ENCODE measurements at regions not wholly inside any gene's neighbourhood (a gene's known extent, or its start where the extent isn't known, plus 50 kb on each side); places are given as distances from the start of the nearest gene placed in this dataset.

DNA sequence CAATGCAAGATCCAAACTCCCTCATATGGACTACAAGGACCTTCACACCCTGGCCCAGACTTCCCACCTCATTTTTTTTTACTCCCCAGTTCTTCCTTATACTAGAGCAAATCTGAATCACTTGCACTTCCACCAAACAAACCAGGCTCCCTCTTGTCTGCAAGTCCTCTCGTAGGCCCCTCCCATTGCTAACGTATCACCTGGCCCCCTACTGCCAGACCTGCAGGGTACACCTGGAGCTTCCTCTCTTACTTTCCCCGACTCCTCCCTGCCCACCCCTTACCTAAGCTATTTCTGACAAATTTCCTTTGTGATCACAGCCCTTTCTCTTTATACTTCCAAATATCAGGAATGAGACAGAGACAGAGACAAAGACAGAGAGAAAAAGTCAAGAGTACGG is 463.9 kb downstream of the GALC start:
- Mint-ChIP-seq H3K36me3 (ENCODE audit: low read depth) (no peaks in the 10 kb centered on the region), H3K27ac (no peak overlapping the region), H3K4me1 (ENCODE audit: low read depth) (no peaks in the 10 kb centered on the region), H3K9me3 (peaks cover 6% of the 10 kb centered on the region), H3K4me3 (no peak overlapping the region), H3K27me3 (no peaks in the 10 kb centered on the region)
- no peak for DNase-seq

- no peak overlapping the region for H3K4me3 Mint-ChIP-seq
- peaks cover 7% of the 10 kb centered on the region for H3K9me3 Mint-ChIP-seq
- no peaks in the 10 kb centered on the region for H3K27me3 Mint-ChIP-seq
- no peaks in the 10 kb centered on the region for H3K36me3 Mint-ChIP-seq (ENCODE audit: low read depth)
- no peak overlapping the region for H3K27ac Mint-ChIP-seq
- no peak for DNase-seq
- H3K4me1 Mint-ChIP-seq (ENCODE audit: low read depth): no peaks in the 10 kb centered on the region
Observed at GRCh38 chr14:87526731-87527130, 466.3 kb downstream of the GALC start.

DNA sequence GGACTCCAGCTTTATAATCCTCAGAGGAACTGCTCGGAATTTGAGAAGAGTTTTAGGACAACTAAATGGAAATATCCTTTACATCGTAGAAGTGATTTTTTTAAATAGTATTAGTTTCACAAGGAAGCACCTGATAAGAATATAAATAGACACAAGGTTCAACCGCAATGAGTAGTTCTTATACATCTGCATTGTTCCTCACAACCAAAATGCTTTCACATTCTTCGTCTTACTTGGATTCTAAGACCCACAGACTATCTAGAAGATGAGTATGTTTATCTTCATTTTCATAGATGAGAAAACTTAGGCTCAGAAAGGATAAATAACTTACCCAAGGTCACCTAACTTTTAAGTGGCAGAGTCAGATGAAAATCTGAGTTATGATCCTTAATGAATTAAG is 469.0 kb downstream of the GALC start:
- Mint-ChIP-seq H3K27ac (no peak overlapping the region), H3K9me3 (peaks cover 8% of the 10 kb centered on the region), H3K27me3 (no peaks in the 10 kb centered on the region), H3K4me3 (no peak overlapping the region), H3K4me1 (ENCODE audit: low read depth) (no peaks in the 10 kb centered on the region), H3K36me3 (ENCODE audit: low read depth) (no peaks in the 10 kb centered on the region)
- DNase-seq: no peak

GRCh38 chr14:87522575-87522974 is 470.4 kb downstream of the GALC start:
- peaks cover 4% of the 10 kb centered on the region for H3K9me3 Mint-ChIP-seq
- no peaks in the 10 kb centered on the region for H3K4me1 Mint-ChIP-seq (ENCODE audit: low read depth)
- no peak overlapping the region for H3K4me3 Mint-ChIP-seq
- H3K36me3 Mint-ChIP-seq (ENCODE audit: low read depth): no peaks in the 10 kb centered on the region
- no peaks in the 10 kb centered on the region for H3K27me3 Mint-ChIP-seq
- DNase-seq: no peak
- no peak overlapping the region for H3K27ac Mint-ChIP-seq

GRCh38 chr14:87508333-87508732 is 484.6 kb downstream of the GALC start:
- no peak overlapping the region for H3K4me3 Mint-ChIP-seq
- no peaks in the 10 kb centered on the region for H3K36me3 Mint-ChIP-seq (ENCODE audit: low read depth)
- no peaks in the 10 kb centered on the region for H3K27me3 Mint-ChIP-seq
- H3K4me1 Mint-ChIP-seq (ENCODE audit: low read depth): no peaks in the 10 kb centered on the region
- no peak overlapping the region for H3K27ac Mint-ChIP-seq
- peaks cover under 1% of the 10 kb centered on the region for H3K9me3 Mint-ChIP-seq
- DNase-seq: no peak

- H3K9me3 Mint-ChIP-seq: no peaks in the 10 kb centered on the region
Observed at GRCh38 chr14:87503711-87504110, 489.3 kb downstream of the GALC start.

GRCh38 chr14:87497301-87497700 is 495.7 kb downstream of the GALC start:
- Mint-ChIP-seq H3K27me3 (no peaks in the 10 kb centered on the region), H3K9me3 (no peaks in the 10 kb centered on the region), H3K4me3 (no peak overlapping the region), H3K27ac (no peak overlapping the region), H3K36me3 (ENCODE audit: low read depth) (no peaks in the 10 kb centered on the region), H3K4me1 (ENCODE audit: low read depth) (no peaks in the 10 kb centered on the region)
- no peak for DNase-seq

More at GRCh38 chr14:87503711-87504110, 489.3 kb downstream of the GALC start:
- no peaks in the 10 kb centered on the region for H3K36me3 Mint-ChIP-seq (ENCODE audit: low read depth)
- H3K27ac Mint-ChIP-seq: no peak overlapping the region
- no peak for DNase-seq
- no peak overlapping the region for H3K4me3 Mint-ChIP-seq
- H3K4me1 Mint-ChIP-seq (ENCODE audit: low read depth): no peaks in the 10 kb centered on the region
- no peaks in the 10 kb centered on the region for H3K27me3 Mint-ChIP-seq

- DNase-seq: no peak
- Mint-ChIP-seq H3K27me3 (no peaks in the 10 kb centered on the region), H3K4me1 (ENCODE audit: low read depth) (no peaks in the 10 kb centered on the region), H3K4me3 (no peak overlapping the region), H3K27ac (no peak overlapping the region), H3K36me3 (ENCODE audit: low read depth) (no peaks in the 10 kb centered on the region), H3K9me3 (no peaks in the 10 kb centered on the region)
Observed at GRCh38 chr14:87494010-87494409, 499.0 kb downstream of the GALC start.

GRCh38 chr14:87492561-87492960 is 500.4 kb downstream of the GALC start:
- no peak for DNase-seq
- no peaks in the 10 kb centered on the region for H3K9me3 Mint-ChIP-seq

DNA sequence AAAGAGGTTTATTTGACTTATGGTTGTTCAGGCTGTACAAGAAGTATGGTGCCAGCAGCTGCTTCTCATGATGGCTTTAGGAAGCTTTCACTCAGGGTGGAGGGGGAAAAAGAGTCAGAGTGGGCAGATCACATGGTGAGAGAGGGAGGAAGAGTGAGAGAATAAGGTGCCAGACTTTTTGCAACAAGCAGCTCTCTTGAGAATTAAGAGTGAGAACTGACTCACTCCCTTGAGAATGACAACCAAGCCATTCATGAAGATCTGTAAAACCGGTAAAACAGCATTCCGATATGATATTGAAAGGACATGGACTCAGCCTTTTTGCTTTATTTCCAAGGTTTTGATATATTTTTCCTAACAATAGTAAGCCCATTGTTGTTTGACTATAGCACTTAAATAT is 501.2 kb downstream of the GALC start:
- no peak for DNase-seq
- no peaks in the 10 kb centered on the region for H3K9me3 Mint-ChIP-seq
- H3K36me3 Mint-ChIP-seq (ENCODE audit: low read depth): no peaks in the 10 kb centered on the region
- H3K27me3 Mint-ChIP-seq: no peaks in the 10 kb centered on the region
- H3K4me3 Mint-ChIP-seq: no peak overlapping the region
- H3K4me1 Mint-ChIP-seq (ENCODE audit: low read depth): no peaks in the 10 kb centered on the region
- no peak overlapping the region for H3K27ac Mint-ChIP-seq

More at GRCh38 chr14:87492561-87492960, 500.4 kb downstream of the GALC start:
- H3K36me3 Mint-ChIP-seq (ENCODE audit: low read depth): no peaks in the 10 kb centered on the region
- no peak overlapping the region for H3K27ac Mint-ChIP-seq
- H3K27me3 Mint-ChIP-seq: no peaks in the 10 kb centered on the region
- no peaks in the 10 kb centered on the region for H3K4me1 Mint-ChIP-seq (ENCODE audit: low read depth)
- H3K4me3 Mint-ChIP-seq: no peak overlapping the region

DNA sequence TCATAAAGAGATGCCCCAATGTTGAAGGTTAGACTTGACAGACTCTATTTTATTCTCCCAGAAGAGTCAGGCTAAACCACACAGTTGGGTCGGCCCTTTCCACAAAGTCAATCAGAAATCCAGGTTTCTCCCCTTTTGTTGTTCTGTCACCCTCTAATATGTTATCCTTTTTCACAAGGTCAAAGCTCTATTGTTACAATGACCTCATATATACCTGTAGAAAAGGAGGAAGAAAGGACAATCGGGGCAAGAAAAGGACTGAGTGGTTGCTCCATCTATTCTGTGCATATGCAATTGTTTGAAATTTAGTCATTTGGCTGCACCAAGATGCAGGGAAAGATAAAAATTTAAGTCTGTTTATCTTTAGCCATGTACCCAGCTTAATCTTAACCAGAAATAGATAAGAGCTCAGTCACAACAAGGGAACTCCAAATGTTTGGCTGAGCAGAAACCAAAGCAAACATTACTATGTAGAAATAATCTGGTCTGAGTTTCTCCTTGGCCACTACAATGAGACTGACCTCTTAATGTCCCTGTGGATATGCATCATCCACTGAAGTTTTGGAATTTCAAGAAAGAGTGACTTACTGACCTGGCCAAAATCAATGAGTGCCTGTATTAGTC is 503.7 kb downstream of the GALC start:
- Mint-ChIP-seq H3K9me3 (no peaks in the 10 kb centered on the region), H3K27ac (no peak overlapping the region), H3K4me1 (ENCODE audit: low read depth) (no peaks in the 10 kb centered on the region), H3K27me3 (no peaks in the 10 kb centered on the region), H3K4me3 (no peak overlapping the region), H3K36me3 (ENCODE audit: low read depth) (no peaks in the 10 kb centered on the region)
- no peak for DNase-seq

GRCh38 chr14:87483271-87484260 is 509.4 kb downstream of the GALC start:
- H3K4me3 Mint-ChIP-seq: no peak overlapping the region
- no peaks in the 10 kb centered on the region for H3K36me3 Mint-ChIP-seq (ENCODE audit: low read depth)
- DNase-seq: no peak
- peaks cover 7% of the 10 kb centered on the region for H3K9me3 Mint-ChIP-seq
- H3K4me1 Mint-ChIP-seq (ENCODE audit: low read depth): no peaks in the 10 kb centered on the region
- H3K27me3 Mint-ChIP-seq: no peaks in the 10 kb centered on the region
- no peak overlapping the region for H3K27ac Mint-ChIP-seq

- H3K36me3 Mint-ChIP-seq (ENCODE audit: low read depth): no peaks in the 10 kb centered on the region
- peaks cover 2% of the 10 kb centered on the region for H3K9me3 Mint-ChIP-seq
- no peak overlapping the region for H3K27ac Mint-ChIP-seq
- no peak for DNase-seq
- no peaks in the 10 kb centered on the region for H3K27me3 Mint-ChIP-seq
- H3K4me3 Mint-ChIP-seq: no peak overlapping the region
- no peaks in the 10 kb centered on the region for H3K4me1 Mint-ChIP-seq (ENCODE audit: low read depth)
Observed at GRCh38 chr14:87468531-87468930, 524.5 kb downstream of the GALC start.

DNA sequence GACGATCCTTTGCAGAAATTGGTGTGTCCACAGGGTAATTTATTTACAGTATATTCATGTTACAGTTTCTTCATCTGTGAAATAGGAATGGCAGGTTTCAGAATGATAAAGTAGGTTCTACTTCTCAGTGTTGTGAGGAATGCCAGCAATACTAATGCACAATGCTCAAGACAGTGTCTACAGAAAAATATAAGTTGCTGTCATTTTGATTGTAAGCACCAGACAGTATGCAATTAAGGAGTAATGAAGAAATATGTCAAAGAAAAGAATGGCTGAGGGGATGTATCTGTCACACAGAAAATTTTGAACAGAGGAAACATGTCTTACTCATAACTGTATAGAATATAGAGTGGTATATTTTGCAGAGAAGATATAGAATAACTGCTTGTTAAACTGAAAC is 525.4 kb downstream of the GALC start:
- Mint-ChIP-seq H3K27me3 (no peaks in the 10 kb centered on the region), H3K4me1 (ENCODE audit: low read depth) (no peaks in the 10 kb centered on the region), H3K9me3 (peaks cover 2% of the 10 kb centered on the region), H3K36me3 (ENCODE audit: low read depth) (no peaks in the 10 kb centered on the region), H3K4me3 (no peak overlapping the region), H3K27ac (no peak overlapping the region)
- DNase-seq: no peak

- no peaks in the 10 kb centered on the region for H3K36me3 Mint-ChIP-seq (ENCODE audit: low read depth)
- H3K4me3 Mint-ChIP-seq: no peak overlapping the region
- no peak for DNase-seq
- H3K4me1 Mint-ChIP-seq (ENCODE audit: low read depth): no peaks in the 10 kb centered on the region
- no peak overlapping the region for H3K27ac Mint-ChIP-seq
- H3K9me3 Mint-ChIP-seq: no peaks in the 10 kb centered on the region
- H3K27me3 Mint-ChIP-seq: no peaks in the 10 kb centered on the region
Observed at GRCh38 chr14:87465770-87466169, 527.2 kb downstream of the GALC start.
